Hepatic stellate cell (primary cell): ENCODE measurements at regions not wholly inside any gene's neighbourhood (a gene's known extent, or its start where the extent isn't known, plus 50 kb on each side); places are given as distances from the start of the nearest gene placed in this dataset.

Experiments
- DNase-seq: peaks from one replicate; pipeline ENCODE4 v3.0.0; 2011; ENCODE audit warnings: low spot score

DNA sequence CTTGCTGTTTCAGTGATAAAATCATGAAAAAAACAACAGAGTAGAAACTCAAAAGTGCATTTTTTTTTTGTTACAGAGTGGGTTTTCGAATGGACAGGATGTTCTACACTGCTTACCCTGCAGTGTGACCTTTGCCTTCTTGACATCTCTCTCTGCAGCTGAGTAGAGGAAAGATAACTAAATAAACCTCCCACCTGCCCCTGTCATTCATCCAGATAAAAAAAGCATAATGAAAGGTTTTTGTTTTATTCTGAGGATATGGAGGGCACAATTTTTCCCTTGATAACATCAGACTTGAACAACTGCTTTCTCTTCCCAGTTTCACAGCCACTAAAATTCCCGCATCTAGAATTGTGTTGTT lies 193.6 kb upstream of the FOXQ1 start:
- no peak for DNase-seq

DNA sequence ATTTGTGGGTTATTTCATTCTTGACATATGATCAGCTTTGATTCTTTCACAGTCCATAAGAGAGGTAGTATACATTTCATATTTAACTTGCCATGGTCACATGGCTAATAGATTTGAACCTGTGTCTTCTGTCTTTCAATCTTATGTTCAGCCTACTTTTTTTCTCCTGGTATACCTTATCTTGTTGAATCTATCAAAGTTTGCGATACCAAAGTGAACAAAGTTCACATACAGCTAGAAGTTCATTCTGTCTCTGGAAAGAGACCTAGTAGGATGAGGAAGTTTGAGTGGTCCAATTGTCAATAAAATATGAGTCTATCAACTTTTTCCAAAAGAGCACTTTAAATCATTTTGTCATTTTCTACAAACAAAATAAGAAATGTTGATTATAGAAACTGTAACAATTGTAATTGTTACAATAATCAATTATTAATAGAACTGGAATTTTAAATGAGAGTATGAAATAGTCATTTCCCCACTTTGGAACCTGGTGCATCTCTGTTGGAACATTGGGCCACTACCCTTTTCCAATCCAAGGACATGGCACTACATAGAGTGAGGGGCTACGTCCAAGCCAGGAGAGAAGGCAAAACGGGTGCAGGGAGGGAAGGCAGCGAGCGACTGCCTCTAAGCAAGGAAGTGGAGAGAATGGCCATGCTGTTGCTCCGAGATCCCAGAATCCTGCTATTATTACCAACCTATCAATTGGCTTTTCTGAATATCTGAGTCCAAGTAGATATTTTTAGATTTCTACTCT lies 194.2 kb upstream of the FOXQ1 start:
- DNase-seq = no peak

DNA sequence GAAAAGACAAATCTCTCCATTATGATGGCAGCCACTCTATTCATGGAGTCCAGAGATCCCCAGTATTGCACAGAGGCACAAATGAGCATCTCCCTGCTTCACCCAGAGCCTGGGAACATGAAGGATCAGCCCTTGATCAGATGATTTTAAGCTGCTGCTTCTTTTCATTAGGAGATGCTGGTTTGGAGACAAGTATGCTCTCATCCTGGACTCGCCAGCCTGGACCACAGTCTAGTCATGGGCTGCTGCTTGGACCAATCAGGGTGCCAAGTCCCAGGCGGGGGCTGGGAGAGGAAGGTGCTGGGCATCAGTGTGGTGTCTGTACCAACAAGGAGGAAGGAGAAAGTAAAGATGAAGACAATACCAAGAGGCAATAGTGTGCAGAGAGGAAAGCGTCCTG lies 195.7 kb upstream of the FOXQ1 start:
- DNase-seq = no peak

DNA sequence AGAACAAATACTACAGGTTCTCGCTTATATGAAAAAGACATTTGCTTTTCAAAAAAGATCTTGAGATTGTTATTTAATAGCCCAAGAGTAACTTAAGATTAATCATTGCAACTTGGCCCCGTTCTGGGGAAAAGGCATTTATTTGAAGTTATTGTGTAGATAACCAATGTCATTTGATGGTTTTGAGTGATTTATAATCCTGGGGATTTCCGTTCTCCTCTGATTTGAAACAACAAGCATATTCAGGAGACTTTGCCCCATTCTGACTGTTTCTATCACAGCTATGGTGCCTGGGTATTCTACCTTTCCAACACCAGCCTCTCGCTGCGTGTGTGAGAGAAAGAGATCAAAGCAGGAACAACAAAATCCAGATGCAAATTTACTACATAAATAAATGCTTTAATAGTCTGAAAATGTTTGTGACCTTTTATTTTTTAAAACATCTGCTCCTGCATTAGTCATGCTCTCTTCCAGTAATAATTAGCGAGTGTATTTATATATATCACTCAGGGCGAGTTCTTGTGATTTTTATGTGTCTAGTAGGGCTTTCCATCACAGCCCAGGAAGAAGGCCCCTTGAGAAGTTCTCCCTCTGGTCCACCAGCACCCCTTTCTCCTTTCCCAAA lies 197.9 kb upstream of the FOXQ1 start:
- DNase-seq = no peak

DNA sequence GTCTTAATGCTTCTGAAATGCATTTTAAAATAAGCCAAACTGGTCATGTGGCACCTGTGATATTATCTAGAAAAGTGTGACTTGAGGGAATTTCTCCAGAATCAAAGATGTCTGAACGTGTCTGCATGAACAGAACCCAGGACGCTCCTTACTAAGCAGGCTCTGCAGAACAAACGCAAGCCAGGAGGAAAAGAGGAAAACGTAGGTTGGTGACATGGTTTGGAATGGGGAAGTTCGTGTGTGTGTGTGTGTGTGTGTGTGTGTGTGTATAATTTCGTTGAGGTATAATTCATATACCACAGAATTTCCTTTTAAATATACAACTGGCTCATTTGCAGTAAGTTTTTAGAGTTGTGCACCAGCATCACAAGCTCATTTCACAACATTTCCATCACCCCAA lies 200.5 kb upstream of the FOXQ1 start:
- DNase-seq = no peak

DNA sequence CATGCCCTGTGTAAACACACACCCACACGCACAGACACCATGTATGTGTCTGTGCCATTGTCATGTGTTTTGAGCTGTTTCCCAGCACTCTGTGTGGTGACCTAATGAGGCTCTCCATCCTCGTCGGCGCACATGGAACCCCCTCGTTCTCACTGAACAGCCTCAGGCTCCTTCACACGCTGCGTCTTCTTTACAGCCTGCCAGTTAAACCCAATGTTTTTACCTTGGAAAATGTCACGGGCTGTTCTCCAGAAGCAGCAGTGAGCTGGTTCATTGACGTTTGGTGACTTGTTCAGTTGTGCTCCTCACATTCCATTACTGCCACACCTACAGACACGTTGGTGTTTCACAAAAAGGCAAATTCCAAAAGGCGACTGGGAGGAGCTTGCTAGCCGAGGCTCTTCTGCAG lies 201.0 kb upstream of the FOXQ1 start:
- no peak for DNase-seq

DNA sequence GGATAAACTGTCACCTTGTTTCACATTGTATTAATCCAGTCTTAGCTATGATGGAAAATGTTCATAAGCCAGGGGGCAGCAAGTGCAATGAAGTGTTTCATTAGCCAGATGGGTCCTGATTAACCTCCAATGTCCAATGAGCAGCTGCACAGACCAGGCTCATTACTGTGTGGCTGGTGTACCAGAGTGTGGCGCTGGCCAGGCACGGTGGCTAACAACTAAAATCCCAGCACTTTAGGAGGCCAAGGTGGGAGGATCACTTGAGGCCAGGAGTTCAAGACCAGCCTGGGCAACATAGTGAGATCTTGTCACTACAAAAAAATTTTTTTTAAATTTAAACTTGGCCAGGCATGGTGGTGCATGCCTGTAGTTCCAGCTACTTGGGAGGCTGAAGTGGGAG lies 201.7 kb upstream of the FOXQ1 start:
- no peak for DNase-seq

DNA sequence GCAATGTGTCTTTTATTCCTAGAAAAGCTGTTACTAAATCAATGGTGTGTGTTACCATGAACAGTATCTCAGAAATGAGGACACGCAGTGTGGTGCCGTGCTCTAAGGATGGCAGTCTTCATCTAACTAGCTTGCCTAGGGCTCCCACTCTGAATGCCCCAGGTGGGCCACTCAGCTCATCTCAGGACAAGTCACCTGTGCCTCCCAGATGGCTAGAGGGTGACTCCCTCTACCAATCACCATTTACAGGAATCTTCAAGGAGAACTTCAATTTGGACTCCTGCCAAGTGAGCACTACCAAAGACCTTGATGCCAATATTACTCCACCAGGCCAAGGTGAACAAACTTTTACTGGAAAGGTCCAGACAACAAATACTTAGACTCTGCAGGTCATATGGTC lies 202.8 kb upstream of the FOXQ1 start:
- DNase-seq = no peak

DNA sequence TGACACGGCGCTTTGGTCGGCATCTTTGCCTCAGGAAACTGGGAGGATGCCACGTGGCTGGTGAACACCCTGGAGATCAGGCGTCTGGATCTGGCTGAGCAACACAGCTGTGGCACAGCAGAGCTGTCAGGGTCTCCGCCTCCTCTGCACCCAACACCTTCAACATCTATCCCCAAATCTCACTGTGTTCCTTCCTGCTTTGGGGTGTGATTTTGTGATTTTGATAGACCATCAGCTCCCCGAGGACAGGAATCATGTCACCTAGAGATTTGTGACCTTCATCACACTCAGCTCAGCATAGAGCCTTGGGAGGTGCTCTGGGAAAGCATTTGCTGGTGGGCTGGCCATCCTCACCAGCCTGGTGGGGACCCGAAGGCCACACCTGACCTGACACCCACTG lies 203.7 kb upstream of the FOXQ1 start:
- DNase-seq = no peak

DNA sequence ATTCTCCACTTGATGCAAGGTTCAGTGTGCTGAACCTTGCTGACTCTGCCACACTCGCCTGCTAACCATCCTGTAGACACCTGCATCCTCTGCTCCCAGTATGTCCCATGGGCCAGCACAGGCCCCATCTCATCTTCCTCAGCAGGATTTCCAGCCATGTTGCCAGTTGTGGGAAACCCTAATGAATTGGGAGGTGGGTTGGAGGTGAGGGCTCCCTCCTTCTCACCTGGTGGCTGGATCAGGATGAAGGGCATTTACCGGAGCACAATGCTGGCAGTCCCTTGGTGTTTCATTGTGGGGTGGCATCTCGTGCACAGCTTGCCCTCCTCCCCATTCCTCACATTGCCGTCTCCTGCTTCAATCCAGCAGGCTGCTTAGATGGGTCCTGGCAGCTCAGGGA lies 204.3 kb upstream of the FOXQ1 start:
- DNase-seq = no peak

DNA sequence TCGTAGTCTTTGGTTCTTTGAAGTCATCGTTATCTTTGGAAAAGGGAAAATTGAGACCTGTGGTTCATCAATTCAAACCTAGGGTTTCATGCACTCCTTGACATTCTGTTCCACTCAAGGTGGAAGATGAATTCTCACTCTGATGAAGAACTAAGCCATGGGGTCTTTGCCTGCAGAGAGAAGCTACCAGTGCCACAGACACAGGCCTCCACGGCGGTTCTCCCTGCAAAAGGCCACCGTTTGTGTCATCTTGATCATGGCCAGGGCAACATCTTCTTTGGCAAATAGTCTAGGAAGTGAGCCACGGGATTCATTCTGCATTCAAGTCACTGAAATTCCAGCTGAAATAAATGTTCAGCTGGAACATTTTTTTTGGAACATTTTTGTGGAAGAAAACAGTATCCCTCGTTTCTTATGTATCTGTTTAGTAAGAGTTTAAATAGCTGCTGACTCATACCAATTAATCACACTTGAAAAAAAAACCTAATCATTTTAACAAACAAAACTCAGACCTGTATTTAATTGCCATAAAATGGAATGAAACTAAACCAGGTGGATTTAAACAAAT lies 206.0 kb upstream of the FOXQ1 start:
- no peak for DNase-seq

DNA sequence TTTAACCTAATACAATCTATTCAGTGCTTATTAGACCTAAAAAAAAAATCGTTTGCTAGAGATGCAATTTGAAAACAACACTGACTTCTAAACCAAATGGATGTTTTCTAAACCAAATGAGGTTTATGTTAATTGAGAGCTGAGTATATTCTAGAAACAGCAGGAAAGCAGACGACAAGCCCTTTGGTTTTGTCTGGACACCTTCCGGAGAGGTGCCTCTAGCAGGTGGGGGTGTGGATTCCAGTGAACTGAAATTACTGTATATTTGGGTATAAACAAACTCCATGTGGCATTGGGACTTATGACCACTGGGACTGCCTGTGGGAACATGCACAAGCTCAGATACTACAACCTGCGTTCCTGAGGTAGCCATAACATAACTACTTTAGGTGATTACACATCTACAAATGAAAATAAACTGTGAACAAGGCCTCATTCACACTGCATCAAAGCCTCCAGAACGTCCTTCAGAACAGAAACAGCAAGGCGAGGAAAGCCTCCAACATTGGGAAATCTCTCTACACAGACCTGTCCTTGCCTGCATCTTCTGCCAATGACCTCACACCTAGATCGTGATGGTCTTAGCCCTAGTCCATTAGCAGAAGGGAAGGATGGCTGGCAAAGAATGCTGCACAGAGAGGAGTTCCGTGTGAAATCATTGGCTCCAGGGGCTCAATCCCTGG lies 206.8 kb upstream of the FOXQ1 start:
- no peak for DNase-seq

DNA sequence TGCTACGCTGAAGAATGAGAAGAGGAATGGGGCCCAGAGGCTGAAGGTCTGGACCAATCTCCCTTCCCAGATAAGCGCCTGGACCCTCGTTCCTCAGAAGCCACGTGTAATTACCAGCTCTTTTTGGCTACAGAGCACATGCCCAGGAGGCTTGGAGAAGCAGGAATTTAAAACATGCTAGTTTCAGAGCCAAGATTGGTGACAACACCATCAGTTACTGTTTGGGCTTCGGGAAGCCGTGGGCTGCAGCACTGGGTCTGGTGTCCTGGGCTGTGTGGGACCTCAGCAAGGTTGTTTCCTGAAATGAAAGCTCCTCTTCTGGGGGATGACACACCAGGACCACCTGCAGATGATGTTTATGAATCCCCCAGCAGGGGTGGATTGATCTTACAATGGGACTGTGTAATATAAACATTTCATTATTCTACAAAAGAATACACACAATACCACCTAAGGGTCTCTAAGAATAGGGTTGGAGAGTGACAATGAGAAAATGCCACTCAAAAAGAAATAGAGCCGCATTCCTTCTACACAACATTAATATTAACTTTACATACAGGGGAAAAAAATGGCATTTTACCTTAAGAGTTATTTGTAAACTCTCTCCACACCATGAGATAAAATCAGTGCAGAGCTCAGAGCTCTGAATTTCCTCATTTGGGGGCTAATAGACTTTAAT lies 207.8 kb upstream of the FOXQ1 start:
- DNase-seq = no peak

DNA sequence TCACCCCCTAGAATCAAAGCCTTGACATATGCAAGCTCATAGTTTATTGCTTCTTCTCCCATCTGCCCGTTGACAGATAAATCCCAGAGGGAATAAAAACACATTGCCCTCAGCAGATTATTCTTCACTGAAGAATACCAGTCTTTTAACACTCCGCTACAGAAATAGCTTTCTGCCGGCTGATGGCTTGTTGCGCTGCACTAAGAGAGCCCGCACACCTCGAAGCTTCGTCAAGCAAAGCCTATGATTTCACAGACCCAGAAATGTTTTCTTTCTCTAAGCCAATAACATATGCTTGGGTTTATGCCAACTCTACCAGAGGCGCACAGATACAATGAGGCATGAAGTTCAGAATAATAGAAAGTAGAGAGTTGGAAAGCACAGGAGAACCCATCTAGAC lies 208.9 kb upstream of the FOXQ1 start:
- no peak for DNase-seq

DNA sequence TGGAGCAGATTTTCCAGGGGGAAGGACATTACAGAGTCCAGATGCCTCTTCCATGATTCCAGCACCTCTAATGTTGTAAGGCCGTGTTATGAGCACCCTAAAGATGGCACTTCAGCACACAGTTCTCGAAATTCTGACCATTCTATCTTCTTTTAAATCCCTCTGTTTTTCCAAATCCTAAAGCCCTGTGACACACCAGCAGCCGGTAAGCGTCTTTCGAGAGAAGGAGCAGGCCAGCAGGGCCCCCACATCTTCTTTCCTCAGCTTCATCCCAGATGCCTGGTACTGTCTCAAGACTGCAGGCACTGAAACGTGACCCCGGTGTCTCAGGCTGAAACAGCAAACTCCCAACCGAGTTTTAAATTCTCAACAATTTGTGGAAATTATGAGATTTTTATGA lies 211.6 kb upstream of the FOXQ1 start:
- no peak for DNase-seq

DNA sequence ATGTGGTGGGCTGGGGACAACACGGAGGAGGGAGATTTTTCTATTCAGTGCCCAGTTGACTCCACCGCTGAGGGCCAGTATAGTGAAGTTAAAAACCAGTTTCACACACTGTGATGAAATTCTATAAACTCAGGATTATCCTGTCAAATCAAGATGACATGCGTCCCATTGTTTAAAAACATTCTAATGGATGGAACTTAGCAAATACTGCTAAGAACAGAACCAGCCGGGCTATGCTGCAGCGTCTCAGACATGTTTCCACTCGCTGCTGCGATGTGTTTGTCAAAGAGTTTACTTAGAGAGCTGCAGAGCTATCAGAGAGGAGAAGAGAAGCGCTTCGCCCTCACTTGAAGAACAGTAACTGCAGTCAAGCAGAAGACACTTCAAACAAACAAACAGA lies 212.6 kb upstream of the FOXQ1 start:
- no peak for DNase-seq

DNA sequence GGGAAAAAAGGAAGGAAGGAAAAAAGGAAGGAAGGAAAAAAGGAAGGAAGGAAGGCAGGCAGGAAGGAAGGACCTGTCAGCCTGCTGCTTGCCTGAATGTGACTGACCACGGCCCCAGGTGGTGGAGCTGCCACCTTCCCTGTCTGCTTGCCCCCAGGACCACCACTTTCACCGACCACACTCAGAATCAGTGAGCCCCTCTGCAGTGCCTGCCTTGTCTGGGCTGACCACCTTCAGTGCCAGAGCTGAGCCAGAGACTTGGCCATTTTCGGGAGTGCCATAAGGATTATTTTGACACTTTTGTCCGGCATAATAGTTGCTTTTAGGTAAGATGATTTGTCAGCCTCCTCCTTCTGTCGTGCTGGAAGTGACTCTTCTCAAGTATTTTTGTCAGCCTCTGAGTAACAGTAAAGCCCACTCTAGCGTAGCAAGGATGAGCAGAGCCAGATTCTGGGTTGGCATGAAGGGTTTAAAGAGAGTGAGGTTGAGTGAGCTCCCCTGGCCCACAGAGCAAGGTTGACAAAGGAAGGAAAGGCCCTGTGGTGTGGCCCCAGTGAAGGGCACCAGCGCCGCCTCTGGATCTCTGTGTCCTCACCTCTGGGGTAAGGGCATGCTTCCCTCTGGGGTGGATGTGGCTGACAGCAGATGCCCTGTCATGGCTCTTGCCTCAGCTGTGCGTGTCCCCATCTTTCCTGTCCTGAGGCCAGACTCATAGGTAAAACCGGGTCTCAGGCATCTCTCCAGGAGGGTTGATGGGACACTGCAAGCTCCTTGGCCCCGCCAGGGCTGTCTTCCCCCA lies 214.7 kb upstream of the FOXQ1 start:
- DNase-seq = no peak

DNA sequence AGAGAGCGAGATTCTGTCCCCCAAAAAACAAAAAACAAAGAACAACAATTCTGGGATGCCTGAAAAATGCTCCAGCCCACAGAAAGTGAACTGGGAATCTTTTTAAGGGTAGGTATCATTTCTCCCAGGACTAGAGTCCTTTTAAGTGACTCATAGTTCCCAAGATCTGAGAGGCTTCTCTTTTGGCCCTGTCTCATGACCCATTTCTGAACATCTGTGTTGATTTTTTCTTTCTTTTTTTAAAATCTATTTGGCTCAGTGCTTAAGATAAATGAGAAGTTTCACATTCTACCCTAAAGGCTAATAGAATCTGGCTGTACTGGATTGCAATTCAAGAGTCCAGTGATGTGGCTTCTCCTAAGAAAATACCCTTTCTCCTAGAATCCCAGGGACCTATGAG lies 217.6 kb upstream of the FOXQ1 start:
- no peak for DNase-seq

DNA sequence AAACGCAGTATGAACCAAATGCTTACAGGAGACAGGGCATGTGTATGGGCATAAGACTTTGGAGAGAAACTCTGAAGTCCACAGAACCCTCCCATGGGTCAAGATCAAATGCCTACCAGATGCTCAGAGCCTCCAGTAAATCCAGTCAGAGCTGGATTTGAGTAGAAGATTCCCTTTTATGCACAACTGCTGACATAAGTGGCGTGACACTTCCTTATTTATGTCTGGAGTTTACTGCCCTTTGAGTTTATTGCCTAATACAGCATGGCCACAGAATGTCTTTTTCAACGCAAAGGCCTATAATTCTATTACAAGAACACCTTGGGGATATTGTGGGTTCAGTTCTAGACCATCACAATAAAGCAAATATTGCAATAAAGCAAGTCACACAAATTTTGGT lies 220.0 kb upstream of the FOXQ1 start:
- DNase-seq = no peak

DNA sequence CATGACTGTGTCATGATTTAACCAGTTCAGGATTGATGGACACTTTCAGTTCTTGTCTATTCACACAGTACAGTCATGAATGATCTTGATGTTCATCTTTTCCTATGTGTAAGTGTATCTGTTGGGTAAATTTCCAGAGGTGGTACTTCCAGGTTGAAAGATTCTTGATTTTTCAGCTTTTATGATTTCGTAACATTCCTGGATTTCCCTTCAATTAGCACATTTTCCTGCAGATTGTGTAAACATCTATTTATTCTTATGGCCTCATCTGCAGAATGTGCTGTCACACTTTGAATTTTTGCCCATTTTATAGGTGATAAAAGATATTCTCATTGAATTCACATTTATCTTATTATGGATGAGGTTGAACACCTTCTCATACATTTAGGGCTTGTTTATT lies 222.0 kb upstream of the FOXQ1 start:
- DNase-seq = no peak

DNA sequence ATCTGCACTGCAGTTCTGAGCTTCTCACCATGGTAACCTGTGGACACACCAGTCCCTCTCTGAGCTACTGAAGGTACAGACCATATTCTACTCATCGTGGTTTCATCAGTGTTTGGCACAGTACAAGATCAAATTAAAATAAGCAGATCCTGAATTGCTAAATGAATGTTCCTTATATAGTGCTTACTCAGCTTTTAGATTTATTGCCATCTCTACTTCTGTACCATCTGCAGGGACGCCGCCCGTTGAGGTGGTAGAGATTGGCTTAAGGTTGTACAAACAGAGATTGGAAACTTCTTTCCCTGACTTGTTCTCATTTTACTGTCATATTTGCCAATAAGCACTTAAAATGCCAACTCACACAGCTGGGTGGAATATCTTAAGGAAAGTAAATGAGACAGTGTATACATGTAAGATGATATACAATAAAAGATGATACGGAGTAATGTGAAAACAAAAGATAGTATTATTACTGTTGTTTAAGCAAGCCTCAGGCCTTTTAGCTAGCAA lies 223.4 kb upstream of the FOXQ1 start:
- DNase-seq = no peak
